AG09309 (cell line): ENCODE measurements at regions not wholly inside any gene's neighbourhood (a gene's known extent, or its start where the extent isn't known, plus 50 kb on each side); places are given as distances from the start of the nearest gene placed in this dataset.

Experiments used
- DNase-seq: peaks from one replicate; pipeline ENCODE4 v3.0.0-alpha.2; 2010; ENCODE audit warnings: low read depth
- H3K4me3 ChIP-seq: 2 replicates; pipeline ENCODE4 v1.5.1; 2011; ENCODE audit warnings: mild to moderate bottlenecking, low read depth, low read length, moderate library complexity; ENCODE audit not compliant: control insufficient read depth
- CTCF ChIP-seq: IDR thresholded peaks from 2 replicates; pipeline ENCODE4 v1.5.1; 2011; ENCODE audit warnings: mild to moderate bottlenecking, low read depth, low read length, inconsistent platforms; ENCODE audit not compliant: insufficient read depth, control insufficient read depth; ENCODE audit errors: missing control alignments

DNA sequence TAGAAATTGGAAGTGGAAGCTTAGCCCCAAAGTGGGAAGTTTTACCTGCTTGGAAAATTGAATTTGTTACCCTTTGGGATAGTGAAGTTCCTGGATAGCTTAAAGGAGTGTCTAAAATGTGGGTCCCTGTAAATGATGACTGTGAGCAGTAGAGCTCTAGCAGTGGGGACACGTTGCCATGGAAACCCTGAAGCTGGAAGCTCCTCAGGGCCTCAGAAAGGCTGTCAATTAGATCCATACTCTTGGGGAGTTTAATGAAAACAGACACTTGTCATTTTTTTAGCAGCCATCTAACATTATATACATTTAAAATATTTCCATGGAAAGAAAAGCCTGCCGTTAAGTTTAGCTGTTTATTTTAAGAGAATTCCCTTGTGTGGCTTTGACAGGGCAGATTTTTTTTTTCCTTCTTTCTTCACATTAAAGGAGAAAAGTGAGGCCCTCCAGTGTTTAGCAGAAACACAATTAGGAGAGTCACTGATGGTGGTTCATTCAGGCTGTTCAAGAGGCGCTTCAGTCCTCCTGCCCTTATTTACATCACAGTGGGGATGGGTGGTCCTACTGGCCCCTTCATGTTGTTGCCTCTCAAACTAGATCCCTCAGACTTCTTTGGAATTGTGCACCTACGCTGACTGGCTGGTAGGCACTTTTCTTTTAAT lies 518.4 kb downstream of the CCSER2 start:
- no peak for TF ChIP-seq CTCF
- no peak overlapping the region for H3K4me3 ChIP-seq
- DNase-seq = no peak

- TF ChIP-seq CTCF = no peak
- no peak overlapping the region for H3K4me3 ChIP-seq
- DNase-seq = no peak
Observed at GRCh38 chr10:84848967-84849366, 520.6 kb downstream of the CCSER2 start.

- H3K4me3 ChIP-seq = no peak overlapping the region
- no peak for DNase-seq
- TF ChIP-seq CTCF = no peak
Observed at GRCh38 chr10:84850826-84851225, 522.4 kb downstream of the CCSER2 start.

- TF ChIP-seq CTCF = no peak
- no peak for DNase-seq
Observed at GRCh38 chr10:84854439-84854838, 526.0 kb downstream of the CCSER2 start.

GRCh38 chr10:84860855-84861254 lies 532.5 kb downstream of the CCSER2 start:
- TF ChIP-seq CTCF = no peak
- DNase-seq = no peak
- H3K4me3 ChIP-seq = no peak overlapping the region

More at GRCh38 chr10:84854439-84854838, 526.0 kb downstream of the CCSER2 start:
- no peak overlapping the region for H3K4me3 ChIP-seq

- TF ChIP-seq CTCF = no peak
- no peak for DNase-seq
- no peak overlapping the region for H3K4me3 ChIP-seq
Observed at GRCh38 chr10:84862551-84862950, 534.2 kb downstream of the CCSER2 start.
